ENCODE measurements at regions not wholly inside any gene's neighbourhood (a gene's known extent, or its start where the extent isn't known, plus 50 kb on each side); places are given as distances from the start of the nearest gene placed in this dataset.

GRCh38 chr2:179332903-179333302 lies 68.3 kb upstream of the SESTD1 start:
- TF ChIP-seq CTCF (IDR thresholded peaks at IDR 0.05) (no peak), REST (IDR thresholded peaks at IDR 0.05; ENCODE audit: insufficient read depth in 1 of 2, low read depth in 2 of 2, low read length in 1 of 2) (no peak), TCF7L2 (IDR thresholded peaks at IDR 0.05; ENCODE audit: low read depth, low read length) (no peak), POLR2AphosphoS5 (IDR thresholded peaks at IDR 0.05; ENCODE audit: low read depth, low read length) (no peak), SIN3A (IDR thresholded peaks at IDR 0.05; ENCODE audit: borderline replicate concordance, insufficient read depth, low read depth, low read length) (no peak)

Measured in Panc1 (cell line).